ENCODE measurements at regions not wholly inside any gene's neighbourhood (a gene's known extent, or its start where the extent isn't known, plus 50 kb on each side); places are given as distances from the start of the nearest gene placed in this dataset.

GRCh38 chr13:80529734-80530133, 188.8 kb upstream of the SPRY2 start (continued):
- no peak for TF ChIP-seq ZNF473 (tag by site-specific recombination; IDR thresholded peaks at IDR 0.05)

GRCh38 chr13:80528733-80529132, 187.8 kb upstream of the SPRY2 start:
- H3K36me3 ChIP-seq (ENCODE audit: control insufficient read depth in 2 of 2, insufficient read depth in 1 of 2, low read length in 2 of 2): no peaks in the 10 kb centered on the region
- H3K27ac ChIP-seq (ENCODE audit: extremely low read depth, low read depth, low read length): no peak overlapping the region
- POLR2A ChIA-PET: no interaction called here
- no peaks in the 10 kb centered on the region for H3K9me3 ChIP-seq (ENCODE audit: control insufficient read depth, insufficient read depth, low read depth, low read length)
- H3K4me3 ChIP-seq (ENCODE audit: low read depth, low read length): no peak overlapping the region
- H3K4me1 ChIP-seq (ENCODE audit: control insufficient read depth, insufficient read depth, low read length): no peaks in the 10 kb centered on the region
- TF ChIP-seq ZBTB49 (tag by site-specific recombination; IDR thresholded peaks at IDR 0.05; ENCODE audit: low read depth) (no peak), ZBTB1 (tag by site-specific recombination; IDR thresholded peaks at IDR 0.05) (no peak), ZNF350 (tag by site-specific recombination; IDR thresholded peaks at IDR 0.05) (no peak), ZNF585B (tag by site-specific recombination; IDR thresholded peaks at IDR 0.05) (no peak), ZNF157 (tag by site-specific recombination; IDR thresholded peaks at IDR 0.05) (no peak), ZNF510 (tag by site-specific recombination; IDR thresholded peaks at IDR 0.05; ENCODE audit: insufficient replicate concordance) (no peak), ZNF701 (tag by site-specific recombination; IDR thresholded peaks at IDR 0.05) (no peak)
- CTCF ChIA-PET: no interaction called here

- Histone ChIP-seq H3K9me3 (ENCODE audit: control insufficient read depth, insufficient read depth, low read depth, low read length) (no peaks in the 10 kb centered on the region), H3K4me1 (ENCODE audit: control insufficient read depth, insufficient read depth, low read length) (no peaks in the 10 kb centered on the region), H3K36me3 (ENCODE audit: control insufficient read depth in 2 of 2, insufficient read depth in 1 of 2, low read length in 2 of 2) (no peaks in the 10 kb centered on the region), H3K4me3 (ENCODE audit: low read depth, low read length) (no peak overlapping the region), H3K27ac (ENCODE audit: extremely low read depth, low read depth, low read length) (no peak overlapping the region)
- POLR2A ChIA-PET: interaction anchor here (0.7 kb wide), 1 partner anchor 102 kb away, joined by 3 read pairs; no protein-coding TSS in a partner anchor
- TF ChIP-seq ZNF138 (tag by site-specific recombination; IDR thresholded peaks at IDR 0.05; ENCODE audit: borderline replicate concordance) (no peak), OVOL3 (tag by site-specific recombination; IDR thresholded peaks at IDR 0.05) (no peak), ZNF433 (tag by site-specific recombination; IDR thresholded peaks at IDR 0.05; ENCODE audit: low read depth) (no peak)
- CTCF ChIA-PET: no interaction called here
Observed at GRCh38 chr13:80527400-80527799, 186.5 kb upstream of the SPRY2 start.

DNA sequence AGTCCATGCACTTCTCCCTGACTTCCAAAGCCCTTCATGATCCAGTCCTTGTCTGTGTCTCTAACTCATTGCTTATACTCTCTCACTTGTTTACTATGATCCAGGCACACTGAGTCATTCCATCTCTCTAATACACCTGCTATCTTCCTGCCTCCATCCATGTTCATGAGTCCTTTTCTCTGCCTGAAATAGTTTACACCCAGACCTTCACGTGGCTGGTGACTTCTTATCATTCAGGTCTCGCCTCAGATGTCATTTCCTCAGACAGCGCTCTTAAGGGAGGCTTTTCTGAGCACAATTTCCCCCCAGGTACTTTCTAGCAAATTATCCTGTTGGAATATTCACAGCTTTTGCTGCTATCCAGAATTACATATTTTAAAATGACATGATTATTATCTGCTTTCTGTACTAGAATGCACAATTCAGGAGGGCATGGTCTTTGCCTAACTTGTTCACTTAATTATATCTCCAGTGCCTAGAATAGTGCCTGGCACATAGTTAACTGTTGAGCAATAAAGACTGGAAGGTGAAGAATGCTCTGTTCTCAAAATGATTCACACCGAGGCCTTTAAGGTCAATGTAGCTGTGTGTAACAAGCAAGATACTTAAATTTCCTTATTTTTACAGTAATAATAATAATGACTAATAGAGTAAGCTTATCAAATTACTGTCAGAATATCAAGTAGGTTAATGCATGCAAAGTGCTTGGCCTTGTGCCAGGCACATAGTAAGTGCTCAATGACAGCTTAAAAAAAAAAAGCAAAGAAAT, 183.7 kb upstream of the SPRY2 start:
- no peaks in the 10 kb centered on the region for H3K36me3 ChIP-seq (ENCODE audit: control insufficient read depth in 2 of 2, insufficient read depth in 1 of 2, low read length in 2 of 2)
- H3K4me1 ChIP-seq (ENCODE audit: control insufficient read depth, insufficient read depth, low read length): no peaks in the 10 kb centered on the region
- H3K9me3 ChIP-seq (ENCODE audit: control insufficient read depth, insufficient read depth, low read depth, low read length): no peaks in the 10 kb centered on the region
- CTCF ChIA-PET: no interaction called here
- H3K27ac ChIP-seq (ENCODE audit: extremely low read depth, low read depth, low read length): no peak overlapping the region
- POLR2A ChIA-PET: no interaction called here
- TF ChIP-seq ZNF280C (tag by site-specific recombination; IDR thresholded peaks at IDR 0.05) (no peak), ZNF426 (tag by site-specific recombination; IDR thresholded peaks at IDR 0.05) (no peak), ZNF529 (tag by site-specific recombination; IDR thresholded peaks at IDR 0.05; ENCODE audit: insufficient replicate concordance) (no peak), ZBTB7A (tag by site-specific recombination; IDR thresholded peaks at IDR 0.05; ENCODE audit: low read depth) (no peak), KLF16 (tag by site-specific recombination; IDR thresholded peaks at IDR 0.05) (no peak), ZNF560 (tag by site-specific recombination; IDR thresholded peaks at IDR 0.05; ENCODE audit: borderline replicate concordance) (no peak), ZNF514 (tag by site-specific recombination; IDR thresholded peaks at IDR 0.05) (no peak), ZFP37 (tag by site-specific recombination; IDR thresholded peaks at IDR 0.05) (no peak), IKZF3 (tag by site-specific recombination; IDR thresholded peaks at IDR 0.05) (no peak)
- TF ChIP-seq, protein P1, sequence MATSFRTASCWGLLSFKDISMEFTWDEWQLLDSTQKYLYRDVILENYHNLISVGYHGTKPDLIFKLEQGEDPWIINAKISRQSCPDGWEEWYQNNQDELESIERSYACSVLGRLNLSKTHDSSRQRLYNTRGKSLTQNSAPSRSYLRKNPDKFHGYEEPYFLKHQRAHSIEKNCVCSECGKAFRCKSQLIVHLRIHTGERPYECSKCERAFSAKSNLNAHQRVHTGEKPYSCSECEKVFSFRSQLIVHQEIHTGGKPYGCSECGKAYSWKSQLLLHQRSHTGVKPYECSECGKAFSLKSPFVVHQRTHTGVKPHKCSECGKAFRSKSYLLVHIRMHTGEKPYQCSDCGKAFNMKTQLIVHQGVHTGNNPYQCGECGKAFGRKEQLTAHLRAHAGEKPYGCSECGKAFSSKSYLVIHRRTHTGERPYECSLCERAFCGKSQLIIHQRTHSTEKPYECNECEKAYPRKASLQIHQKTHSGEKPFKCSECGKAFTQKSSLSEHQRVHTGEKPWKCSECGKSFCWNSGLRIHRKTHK (tag by site-specific recombination; IDR thresholded peaks at IDR 0.05): no peak
- TF ChIP-seq, protein P2, sequence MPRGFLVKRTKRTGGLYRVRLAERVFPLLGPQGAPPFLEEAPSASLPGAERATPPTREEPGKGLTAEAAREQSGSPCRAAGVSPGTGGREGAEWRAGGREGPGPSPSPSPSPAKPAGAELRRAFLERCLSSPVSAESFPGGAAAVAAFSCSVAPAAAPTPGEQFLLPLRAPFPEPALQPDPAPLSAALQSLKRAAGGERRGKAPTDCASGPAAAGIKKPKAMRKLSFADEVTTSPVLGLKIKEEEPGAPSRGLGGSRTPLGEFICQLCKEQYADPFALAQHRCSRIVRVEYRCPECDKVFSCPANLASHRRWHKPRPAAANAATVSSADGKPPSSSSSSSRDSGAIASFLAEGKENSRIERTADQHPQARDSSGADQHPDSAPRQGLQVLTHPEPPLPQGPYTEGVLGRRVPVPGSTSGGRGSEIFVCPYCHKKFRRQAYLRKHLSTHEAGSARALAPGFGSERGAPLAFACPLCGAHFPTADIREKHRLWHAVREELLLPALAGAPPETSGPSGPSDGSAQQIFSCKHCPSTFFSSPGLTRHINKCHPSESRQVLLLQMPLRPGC (tag by site-specific recombination; IDR thresholded peaks at IDR 0.05): no peak
- no peak overlapping the region for H3K4me3 ChIP-seq (ENCODE audit: low read depth, low read length)
